Adipose tissue (tissue), 3 donors: ENCODE measurements at regions not wholly inside any gene's neighbourhood (a gene's known extent, or its start where the extent isn't known, plus 50 kb on each side); places are given as distances from the start of the nearest gene placed in this dataset.
"Not testable (repeated sequence)": the region's sequence is repeated elsewhere in the genome, so short reads cannot be mapped to it uniquely, and the experiment has no call there.

Experiments
- H3K27ac ChIP-seq: one replicate; pipeline ENCODE4 v1.5.1; 2013; ENCODE audit warnings: low read depth, low read length
- WGBS, 3 donors: extraction: QIAGEN DNeasy Blood & Tissue Kit; methylation state at CpG; one replicate each; pipeline ENCODE4 v1.1.7; 2013; 5-methylcytosine and 5-hydroxymethylcytosine counted together
- donor health status: healthy with polysubstance abuse.
- donor health status: Bipolar disorder and iron deficiency.
- donor health status: healthy.

GRCh38 chr13:40346592-40346991 is 319.8 kb downstream of the FOXO1 start:
- WGBS, 3 donors, result 85 to 87% (median 86%) methylated on average over 2 of the region's 2 CpGs
- no peak overlapping the region for H3K27ac ChIP-seq

GRCh38 chr13:40348096-40348679 is 318.3 kb downstream of the FOXO1 start:
- no peak overlapping the region for H3K27ac ChIP-seq
- WGBS, 3 donors, result 82 to 87% (median 83%) methylated on average over 7 of the region's 7 CpGs

GRCh38 chr13:40350283-40350992 is 316.0 kb downstream of the FOXO1 start:
- 77 to 82% (median 82%) methylated on average over 10 of the region's 10 CpGs for WGBS, 3 donors
- no peak overlapping the region for H3K27ac ChIP-seq

- WGBS, 3 donors, result 77 to 83% (median 82%) methylated on average over 9 of the region's 9 CpGs
- no peak overlapping the region for H3K27ac ChIP-seq
These were observed 314.7 kb downstream of the FOXO1 start for GRCh38 chr13:40351537-40352379.

- no peak overlapping the region for H3K27ac ChIP-seq
- WGBS, 3 donors, result 61 to 66% (median 63%) methylated on average over 9 of the region's 9 CpGs
These were observed 314.1 kb downstream of the FOXO1 start for GRCh38 chr13:40352380-40352778.

GRCh38 chr13:40352802-40353562 is 313.5 kb downstream of the FOXO1 start:
- H3K27ac ChIP-seq, result no peak overlapping the region
- WGBS, 3 donors, result 57 to 65% (median 60%) methylated on average over 6 of the region's 6 CpGs

- 85 to 93% (median 89%) methylated on average over 6 of the region's 6 CpGs for WGBS, 3 donors
These were observed 311.2 kb downstream of the FOXO1 start for GRCh38 chr13:40355126-40355724.

GRCh38 chr13:40356011-40356410 is 310.4 kb downstream of the FOXO1 start:
- no peak overlapping the region for H3K27ac ChIP-seq
- 96 to 99% (median 97%) methylated on average over 6 of the region's 6 CpGs for WGBS, 3 donors

More at GRCh38 chr13:40355126-40355724, 311.2 kb downstream of the FOXO1 start:
- no peak overlapping the region for H3K27ac ChIP-seq

- not testable (repeated sequence) for H3K27ac ChIP-seq
- WGBS, 3 donors, result 65 to 85% (median 84%) methylated on average over 19 to 21 of the region's 22 CpGs
These were observed 310.0 kb downstream of the FOXO1 start for GRCh38 chr13:40356458-40356857.

GRCh38 chr13:40362502-40362901 is 303.9 kb downstream of the FOXO1 start:
- 94 to 95% (median 94%) methylated on average over 5 of the region's 5 CpGs for WGBS, 3 donors
- no peak overlapping the region for H3K27ac ChIP-seq

GRCh38 chr13:40363653-40364052 is 302.8 kb downstream of the FOXO1 start:
- 58 to 74% (median 68%) methylated on average over 1 of the region's 1 CpG for WGBS, 3 donors
- H3K27ac ChIP-seq, result no peak overlapping the region

- WGBS, 3 donors, result 87 to 96% (median 95%) methylated on average over 6 of the region's 6 CpGs
- H3K27ac ChIP-seq, result no peak overlapping the region
These were observed 300.3 kb downstream of the FOXO1 start for GRCh38 chr13:40366119-40366518.

- no peak overlapping the region for H3K27ac ChIP-seq
- 56 to 70% (median 60%) methylated on average over 6 of the region's 6 CpGs for WGBS, 3 donors
These were observed 298.1 kb downstream of the FOXO1 start for GRCh38 chr13:40368127-40368891.

- 76 to 91% (median 89%) methylated on average over 4 of the region's 4 CpGs for WGBS, 3 donors
These were observed 295.8 kb downstream of the FOXO1 start for GRCh38 chr13:40370661-40371060.

GRCh38 chr13:40371531-40372125 is 294.8 kb downstream of the FOXO1 start:
- WGBS, 3 donors, result 72 to 91% (median 88%) methylated on average over 7 of the region's 7 CpGs
- no peak overlapping the region for H3K27ac ChIP-seq

More at GRCh38 chr13:40370661-40371060, 295.8 kb downstream of the FOXO1 start:
- H3K27ac ChIP-seq, result no peak overlapping the region

GRCh38 chr13:40373608-40374007 is 292.8 kb downstream of the FOXO1 start:
- H3K27ac ChIP-seq, result not testable (repeated sequence)
- 67 to 86% (median 67%) methylated on average over 6 of the region's 6 CpGs for WGBS, 3 donors
